ENCODE measurements at regions not wholly inside any gene's neighbourhood (a gene's known extent, or its start where the extent isn't known, plus 50 kb on each side); places are given as distances from the start of the nearest gene placed in this dataset.
"Not testable (repeated sequence)": the region's sequence is repeated elsewhere in the genome, so short reads cannot be mapped to it uniquely, and the experiment has no call there.

- DNase-seq, result no peak
These were observed 187.1 kb downstream of the UACA start for GRCh38 chr15:70576276-70576675.

GRCh38 chr15:70575231-70576226, 187.8 kb downstream of the UACA start:
- DNase-seq, result no peak

GRCh38 chr15:70574325-70574724, 189.0 kb downstream of the UACA start:
- DNase-seq, result not testable (repeated sequence)

GRCh38 chr15:70573121-70573850, 190.1 kb downstream of the UACA start:
- no peak for DNase-seq

- DNase-seq, result peak; percentile 51
These were observed 193.6 kb downstream of the UACA start for GRCh38 chr15:70569714-70570231.

GRCh38 chr15:70569091-70569713, 194.2 kb downstream of the UACA start:
- no peak for DNase-seq

- DNase-seq, result no peak
These were observed 196.4 kb downstream of the UACA start for GRCh38 chr15:70566989-70567388.

- no peak for DNase-seq
These were observed 197.1 kb downstream of the UACA start for GRCh38 chr15:70566047-70566835.

- DNase-seq, result no peak
These were observed 199.7 kb downstream of the UACA start for GRCh38 chr15:70563561-70564095.

GRCh38 chr15:70562906-70563305, 200.5 kb downstream of the UACA start:
- DNase-seq, result no peak

GRCh38 chr15:70561885-70562284, 201.5 kb downstream of the UACA start:
- no peak for DNase-seq

GRCh38 chr15:70560617-70561328, 202.6 kb downstream of the UACA start:
- DNase-seq, result no peak

GRCh38 chr15:70559265-70560239, 203.8 kb downstream of the UACA start:
- DNase-seq, result peak; percentile 70

GRCh38 chr15:70558406-70559264, 204.7 kb downstream of the UACA start:
- DNase-seq, result no peak

GRCh38 chr15:70557521-70558258, 205.7 kb downstream of the UACA start:
- DNase-seq, result no peak

GRCh38 chr15:70556779-70557178, 206.6 kb downstream of the UACA start:
- no peak for DNase-seq

- no peak for DNase-seq
These were observed 207.1 kb downstream of the UACA start for GRCh38 chr15:70556151-70556741.

GRCh38 chr15:70555713-70556112, 207.6 kb downstream of the UACA start:
- no peak for DNase-seq

Measured in stimulated activated CD4-positive, alpha-beta T cell treated with anti-CD3 and anti-CD28 coated beads, Interleukin-1b, Interleukin-23, amount 100 ng/mL, for 48 hours (primary cell).